ENCODE measurements at regions not wholly inside any gene's neighbourhood (a gene's known extent, or its start where the extent isn't known, plus 50 kb on each side); places are given as distances from the start of the nearest gene placed in this dataset.

DNA sequence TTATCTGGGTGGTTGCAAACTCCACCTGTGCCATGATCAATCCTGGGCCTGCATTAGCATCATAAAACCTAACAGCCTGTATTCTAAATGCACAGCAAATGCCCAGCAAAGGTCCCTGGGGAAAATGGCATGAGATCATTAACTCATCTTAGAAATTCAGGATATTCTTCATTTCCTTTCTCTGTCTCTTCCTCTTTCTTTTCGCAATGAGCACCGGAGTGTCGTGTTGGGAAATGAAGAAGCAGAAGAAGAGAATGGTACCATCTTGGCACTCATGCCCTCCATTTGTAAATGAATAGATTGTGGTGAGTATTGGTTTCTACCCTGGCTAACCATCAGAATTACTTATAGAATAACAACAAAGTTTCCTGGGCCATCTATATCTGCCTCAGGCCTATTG, 193.6 kb downstream of the GALC start:
- H3K27ac ChIP-seq (ENCODE audit: low read depth, low read length): no peak overlapping the region
- H3K9ac ChIP-seq (ENCODE audit: low read length in 5 of 5): no peak overlapping the region
- no peaks in the 10 kb centered on the region for H3K27me3 ChIP-seq (ENCODE audit: control insufficient read depth in 5 of 5, insufficient read depth in 4 of 5, low read length in 5 of 5)
- no peaks in the 10 kb centered on the region for H3K36me3 ChIP-seq (ENCODE audit: control insufficient read depth in 5 of 5, insufficient read depth in 5 of 5, low read length in 5 of 5)
- H3K4me1 ChIP-seq (ENCODE audit: control insufficient read depth in 5 of 5, insufficient read depth in 5 of 5, low read length in 5 of 5): no peaks in the 10 kb centered on the region
- H3K4me3 ChIP-seq (ENCODE audit: low read depth in 1 of 5, low read length in 5 of 5): no peak overlapping the region
- no peaks in the 10 kb centered on the region for H3K9me3 ChIP-seq (ENCODE audit: control insufficient read depth in 5 of 5, low read length in 5 of 5)

DNA sequence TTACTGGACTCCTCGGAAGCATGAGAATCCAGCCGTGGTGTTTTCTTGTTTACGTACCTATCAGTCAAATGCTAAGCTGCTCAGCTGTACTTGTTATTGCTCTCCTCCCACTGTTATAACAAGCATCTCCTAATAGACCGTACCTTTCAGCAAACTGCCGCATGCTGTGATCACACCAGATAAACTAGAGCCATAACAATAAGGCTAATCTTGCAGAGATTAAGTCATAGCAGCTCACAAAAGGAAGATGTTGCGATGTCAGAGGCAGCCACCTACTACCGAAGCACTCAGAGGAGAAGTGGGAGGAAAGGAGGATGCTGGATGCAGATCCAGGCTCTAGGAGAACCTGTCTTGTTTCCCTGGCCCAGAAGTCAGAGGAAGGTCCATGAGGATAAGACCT, 196.0 kb downstream of the GALC start:
- Histone ChIP-seq H3K9ac (ENCODE audit: low read length in 5 of 5) (no peak overlapping the region), H3K9me3 (ENCODE audit: control insufficient read depth in 5 of 5, low read length in 5 of 5) (no peaks in the 10 kb centered on the region), H3K27ac (ENCODE audit: low read depth, low read length) (no peak overlapping the region), H3K27me3 (ENCODE audit: control insufficient read depth in 5 of 5, insufficient read depth in 4 of 5, low read length in 5 of 5) (peaks cover 0 to 2% (median 0%) of the 10 kb centered on the region in 5 donors), H3K4me1 (ENCODE audit: control insufficient read depth in 5 of 5, insufficient read depth in 5 of 5, low read length in 5 of 5) (no peaks in the 10 kb centered on the region), H3K4me3 (ENCODE audit: low read depth in 1 of 5, low read length in 5 of 5) (no peak overlapping the region), H3K36me3 (ENCODE audit: control insufficient read depth in 5 of 5, insufficient read depth in 5 of 5, low read length in 5 of 5) (no peaks in the 10 kb centered on the region)

DNA sequence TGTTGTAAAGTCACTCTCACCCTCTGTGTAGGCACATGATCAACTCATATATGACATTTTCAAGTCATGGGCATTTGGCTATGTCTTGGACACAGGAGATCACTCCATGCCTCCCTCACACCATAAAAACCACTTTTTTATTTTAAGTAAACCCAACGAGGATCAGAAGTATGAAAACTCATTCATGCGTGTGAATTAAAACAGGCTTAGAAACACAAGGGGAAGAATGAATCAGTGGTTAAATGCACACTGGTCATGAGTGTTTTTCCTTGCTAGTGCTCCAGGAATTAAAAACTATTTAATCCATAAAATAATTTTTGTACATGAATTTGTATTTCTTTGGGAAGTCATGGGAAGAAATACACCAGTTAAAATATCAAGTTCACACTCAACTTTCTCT, 198.4 kb downstream of the GALC start:
- Histone ChIP-seq H3K9ac (ENCODE audit: low read length in 5 of 5) (no peak overlapping the region), H3K9me3 (ENCODE audit: control insufficient read depth in 5 of 5, low read length in 5 of 5) (no peaks in the 10 kb centered on the region), H3K27ac (ENCODE audit: low read depth, low read length) (no peak overlapping the region), H3K36me3 (ENCODE audit: control insufficient read depth in 5 of 5, insufficient read depth in 5 of 5, low read length in 5 of 5) (no peaks in the 10 kb centered on the region), H3K27me3 (ENCODE audit: control insufficient read depth in 5 of 5, insufficient read depth in 4 of 5, low read length in 5 of 5) (peaks cover 0 to 2% (median 0%) of the 10 kb centered on the region in 5 donors), H3K4me3 (ENCODE audit: low read depth in 1 of 5, low read length in 5 of 5) (no peak overlapping the region), H3K4me1 (ENCODE audit: control insufficient read depth in 5 of 5, insufficient read depth in 5 of 5, low read length in 5 of 5) (no peaks in the 10 kb centered on the region)

DNA sequence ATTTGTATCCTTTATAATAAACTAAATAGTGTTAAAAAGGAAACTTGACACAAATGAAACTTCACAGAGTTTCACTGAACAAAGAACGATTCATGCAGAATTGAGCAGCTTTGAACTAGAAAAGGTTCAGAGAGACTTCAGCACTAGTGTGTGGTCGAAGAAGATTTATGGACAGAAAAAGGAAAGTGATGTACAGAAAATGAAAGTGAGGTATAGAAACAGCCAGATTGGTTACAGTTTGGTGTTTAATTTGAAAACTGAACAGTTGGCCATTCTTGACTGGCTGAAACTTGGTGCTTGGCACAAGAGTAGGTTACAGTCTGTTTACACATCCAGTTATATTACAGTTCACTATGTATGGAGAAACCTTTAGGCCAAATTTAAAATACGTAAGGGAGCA, 207.1 kb downstream of the GALC start:
- H3K36me3 ChIP-seq (ENCODE audit: control insufficient read depth in 5 of 5, insufficient read depth in 5 of 5, low read length in 5 of 5): no peaks in the 10 kb centered on the region
- no peak overlapping the region for H3K9ac ChIP-seq (ENCODE audit: low read length in 5 of 5)
- no peaks in the 10 kb centered on the region for H3K4me1 ChIP-seq (ENCODE audit: control insufficient read depth in 5 of 5, insufficient read depth in 5 of 5, low read length in 5 of 5)
- H3K9me3 ChIP-seq (ENCODE audit: control insufficient read depth in 5 of 5, low read length in 5 of 5): peaks cover 0 to 4% (median 0%) of the 10 kb centered on the region in 5 donors
- no peak overlapping the region for H3K4me3 ChIP-seq (ENCODE audit: low read depth in 1 of 5, low read length in 5 of 5)
- no peaks in the 10 kb centered on the region for H3K27me3 ChIP-seq (ENCODE audit: control insufficient read depth in 5 of 5, insufficient read depth in 4 of 5, low read length in 5 of 5)
- H3K27ac ChIP-seq (ENCODE audit: low read depth, low read length): no peak overlapping the region

DNA sequence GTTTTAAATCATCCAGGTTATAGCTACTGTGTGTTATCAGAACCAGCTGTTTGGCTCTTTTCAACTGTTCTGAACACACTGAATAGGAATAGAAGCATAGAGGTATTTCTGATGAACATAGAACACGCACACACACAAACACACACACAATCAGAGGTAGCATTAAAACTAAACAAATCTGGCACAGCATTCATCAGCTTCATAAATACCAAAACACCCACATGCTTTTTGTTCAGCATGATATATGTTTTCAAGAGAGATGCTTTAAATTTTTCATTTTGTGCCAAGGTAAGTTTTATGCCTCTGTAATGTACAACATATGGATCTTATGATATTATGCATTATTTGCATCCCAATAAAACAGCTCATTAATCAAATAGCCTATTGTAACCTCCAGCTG, 208.6 kb downstream of the GALC start:
- no peak overlapping the region for H3K4me3 ChIP-seq (ENCODE audit: low read depth in 1 of 5, low read length in 5 of 5)
- no peak overlapping the region for H3K9ac ChIP-seq (ENCODE audit: low read length in 5 of 5)
- H3K36me3 ChIP-seq (ENCODE audit: control insufficient read depth in 5 of 5, insufficient read depth in 5 of 5, low read length in 5 of 5): no peaks in the 10 kb centered on the region
- no peak overlapping the region for H3K27ac ChIP-seq (ENCODE audit: low read depth, low read length)
- H3K27me3 ChIP-seq (ENCODE audit: control insufficient read depth in 5 of 5, insufficient read depth in 4 of 5, low read length in 5 of 5): no peaks in the 10 kb centered on the region
- peaks cover 0 to 4% (median 0%) of the 10 kb centered on the region in 5 donors for H3K9me3 ChIP-seq (ENCODE audit: control insufficient read depth in 5 of 5, low read length in 5 of 5)
- H3K4me1 ChIP-seq (ENCODE audit: control insufficient read depth in 5 of 5, insufficient read depth in 5 of 5, low read length in 5 of 5): no peaks in the 10 kb centered on the region

DNA sequence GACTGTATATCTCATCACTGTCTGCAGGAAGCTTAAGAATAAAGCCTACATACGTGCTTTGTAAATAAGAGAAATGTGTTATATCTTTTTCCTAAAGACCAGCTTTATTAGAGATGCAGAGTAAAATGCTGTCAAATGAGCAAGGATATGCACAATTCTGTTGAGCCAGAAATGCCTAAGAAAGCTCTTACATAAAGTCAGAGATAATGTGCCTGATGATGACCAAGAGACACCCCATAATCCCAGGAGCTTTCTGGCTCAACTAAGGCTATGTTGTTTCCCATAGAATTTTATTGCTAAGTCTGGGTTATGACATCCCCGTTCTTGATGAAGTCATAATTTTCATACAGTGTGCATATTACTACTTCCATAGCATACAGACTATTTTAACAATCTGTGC, 209.9 kb downstream of the GALC start:
- Histone ChIP-seq H3K27ac (ENCODE audit: low read depth, low read length) (no peak overlapping the region), H3K4me3 (ENCODE audit: low read depth in 1 of 5, low read length in 5 of 5) (no peak overlapping the region), H3K36me3 (ENCODE audit: control insufficient read depth in 5 of 5, insufficient read depth in 5 of 5, low read length in 5 of 5) (no peaks in the 10 kb centered on the region), H3K27me3 (ENCODE audit: control insufficient read depth in 5 of 5, insufficient read depth in 4 of 5, low read length in 5 of 5) (no peaks in the 10 kb centered on the region), H3K9ac (ENCODE audit: low read length in 5 of 5) (no peak overlapping the region), H3K4me1 (ENCODE audit: control insufficient read depth in 5 of 5, insufficient read depth in 5 of 5, low read length in 5 of 5) (no peaks in the 10 kb centered on the region), H3K9me3 (ENCODE audit: control insufficient read depth in 5 of 5, low read length in 5 of 5) (peaks cover 0 to 4% (median 0%) of the 10 kb centered on the region in 5 donors)

DNA sequence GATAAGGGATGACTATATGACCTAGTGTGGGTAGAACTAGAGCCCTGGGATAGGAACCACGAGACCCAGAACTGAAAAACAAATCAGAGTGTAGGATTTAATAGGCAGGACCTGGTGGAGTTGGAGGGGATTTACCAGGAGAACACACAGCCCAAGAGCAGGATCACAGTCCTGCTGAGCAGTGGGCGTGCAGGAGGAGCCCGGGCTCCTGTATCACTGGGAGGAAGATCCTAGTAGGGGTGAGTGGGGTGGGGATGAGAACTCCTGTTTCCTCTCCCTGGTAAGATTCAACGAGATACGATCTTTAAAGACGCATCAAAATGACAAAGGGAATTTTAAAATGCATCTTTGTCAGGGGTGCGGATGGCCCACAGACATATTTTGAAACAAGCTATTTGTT, 220.1 kb downstream of the GALC start:
- Histone ChIP-seq H3K9ac (ENCODE audit: low read length in 5 of 5) (no peak overlapping the region), H3K36me3 (ENCODE audit: control insufficient read depth in 5 of 5, insufficient read depth in 5 of 5, low read length in 5 of 5) (no peaks in the 10 kb centered on the region), H3K27me3 (ENCODE audit: control insufficient read depth in 5 of 5, insufficient read depth in 4 of 5, low read length in 5 of 5) (no peaks in the 10 kb centered on the region), H3K4me3 (ENCODE audit: low read depth in 1 of 5, low read length in 5 of 5) (no peak overlapping the region), H3K27ac (ENCODE audit: low read depth, low read length) (no peak overlapping the region), H3K4me1 (ENCODE audit: control insufficient read depth in 5 of 5, insufficient read depth in 5 of 5, low read length in 5 of 5) (no peaks in the 10 kb centered on the region), H3K9me3 (ENCODE audit: control insufficient read depth in 5 of 5, low read length in 5 of 5) (peaks cover 0 to 4% (median 0%) of the 10 kb centered on the region in 5 donors)

- Histone ChIP-seq H3K9me3 (ENCODE audit: control insufficient read depth in 5 of 5, low read length in 5 of 5) (peaks cover 0 to 10% (median 2%) of the 10 kb centered on the region in 5 donors), H3K27me3 (ENCODE audit: control insufficient read depth in 5 of 5, insufficient read depth in 4 of 5, low read length in 5 of 5) (no peaks in the 10 kb centered on the region), H3K9ac (ENCODE audit: low read length in 5 of 5) (no peak overlapping the region), H3K27ac (ENCODE audit: low read depth, low read length) (no peak overlapping the region), H3K4me1 (ENCODE audit: control insufficient read depth in 5 of 5, insufficient read depth in 5 of 5, low read length in 5 of 5) (no peaks in the 10 kb centered on the region), H3K4me3 (ENCODE audit: low read depth in 1 of 5, low read length in 5 of 5) (no peak overlapping the region), H3K36me3 (ENCODE audit: control insufficient read depth in 5 of 5, insufficient read depth in 5 of 5, low read length in 5 of 5) (no peaks in the 10 kb centered on the region)
These were observed 225.4 kb downstream of the GALC start for GRCh38 chr14:87767567-87767901.

DNA sequence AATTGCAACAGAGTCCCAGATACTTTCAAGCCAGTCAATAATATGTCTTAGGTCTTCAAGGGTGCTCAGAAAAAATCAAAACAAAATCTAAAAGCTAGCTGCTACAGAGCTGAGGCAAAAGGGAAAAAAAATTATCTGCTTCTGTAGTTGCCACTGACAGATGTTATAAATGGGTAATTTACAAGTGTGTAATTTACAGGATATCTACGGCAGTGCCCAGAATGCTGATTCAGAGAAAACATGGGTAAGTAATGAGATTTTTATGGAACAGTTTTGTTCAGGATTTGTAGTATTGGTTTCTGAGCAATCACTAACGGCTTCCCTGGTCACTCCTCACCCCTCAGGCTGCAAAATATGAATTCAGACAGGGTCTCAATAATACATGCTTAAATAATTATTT, 234.1 kb downstream of the GALC start:
- Histone ChIP-seq H3K4me1 (ENCODE audit: control insufficient read depth in 5 of 5, insufficient read depth in 5 of 5, low read length in 5 of 5) (no peaks in the 10 kb centered on the region), H3K36me3 (ENCODE audit: control insufficient read depth in 5 of 5, insufficient read depth in 5 of 5, low read length in 5 of 5) (no peaks in the 10 kb centered on the region), H3K9me3 (ENCODE audit: control insufficient read depth in 5 of 5, low read length in 5 of 5) (peaks cover 0 to 12% (median 0%) of the 10 kb centered on the region in 5 donors), H3K27me3 (ENCODE audit: control insufficient read depth in 5 of 5, insufficient read depth in 4 of 5, low read length in 5 of 5) (no peaks in the 10 kb centered on the region), H3K27ac (ENCODE audit: low read depth, low read length) (no peak overlapping the region), H3K4me3 (ENCODE audit: low read depth in 1 of 5, low read length in 5 of 5) (no peak overlapping the region), H3K9ac (ENCODE audit: low read length in 5 of 5) (no peak overlapping the region)

DNA sequence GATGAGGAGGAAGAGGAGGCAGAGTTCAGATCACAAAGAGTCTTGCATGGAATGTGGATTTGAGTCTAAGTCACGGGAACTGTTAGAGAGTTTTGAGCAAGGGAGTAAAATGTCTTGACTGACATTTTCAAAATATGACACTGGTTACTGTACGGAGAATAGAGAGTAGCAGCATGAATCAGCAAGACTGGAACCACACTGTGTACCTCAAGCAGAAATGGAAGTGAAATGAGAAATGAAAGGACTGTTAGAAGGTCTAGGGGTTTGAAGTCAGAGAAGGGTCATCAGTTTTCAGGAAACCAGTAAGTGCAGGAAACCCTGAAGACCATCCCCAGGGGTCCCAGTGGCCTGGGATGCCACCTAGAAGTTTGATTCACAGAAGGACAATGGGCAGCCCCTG, 236.3 kb downstream of the GALC start:
- Histone ChIP-seq H3K4me1 (ENCODE audit: control insufficient read depth in 5 of 5, insufficient read depth in 5 of 5, low read length in 5 of 5) (no peaks in the 10 kb centered on the region), H3K9me3 (ENCODE audit: control insufficient read depth in 5 of 5, low read length in 5 of 5) (no peaks in the 10 kb centered on the region), H3K9ac (ENCODE audit: low read length in 5 of 5) (no peak overlapping the region), H3K27ac (ENCODE audit: low read depth, low read length) (no peak overlapping the region), H3K36me3 (ENCODE audit: control insufficient read depth in 5 of 5, insufficient read depth in 5 of 5, low read length in 5 of 5) (no peaks in the 10 kb centered on the region), H3K4me3 (ENCODE audit: low read depth in 1 of 5, low read length in 5 of 5) (no peak overlapping the region), H3K27me3 (ENCODE audit: control insufficient read depth in 5 of 5, insufficient read depth in 4 of 5, low read length in 5 of 5) (no peaks in the 10 kb centered on the region)
